K562 (cell line): ENCODE measurements at regions not wholly inside any gene's neighbourhood (a gene's known extent, or its start where the extent isn't known, plus 50 kb on each side); places are given as distances from the start of the nearest gene placed in this dataset.

Source experiments
- CEBPB ChIP-seq: fragments of 450-650 bp; IDR thresholded peaks from 2 replicates; pipeline ENCODE4 v1.6.1; 2016; ENCODE audit warnings: missing genetic modification characterization, missing compliant biosample characterization
- FOXA1 ChIP-seq: fragments of 450-650 bp; IDR thresholded peaks from 2 replicates; pipeline ENCODE4 v1.6.1; 2016; ENCODE audit warnings: mild to moderate bottlenecking, borderline replicate concordance
- LEF1 ChIP-seq: fragments of 450-650 bp; IDR thresholded peaks from 2 replicates; pipeline ENCODE4 v1.6.1; 2016; ENCODE audit warnings: mild to moderate bottlenecking
- NONO ChIP-seq, 2 experiments: fragments of 200-400 bp in 1 of 2; fragments of 450-650 bp in 1 of 2; formaldehyde crosslinking in 1 of 2; IDR thresholded peaks; 2 replicates each; pipeline ENCODE4 v1.6.1; 2017; ENCODE audit warnings: low read depth in 2 of 2, mild to moderate bottlenecking in 2 of 2, moderate library complexity in 2 of 2, low read length in 1 of 2
- PHF8 ChIP-seq: fragments of 200-600 bp; sonication (generic); IDR thresholded peaks from 2 replicates; pipeline ENCODE4 v1.6.1; 2012; ENCODE audit warnings: mixed run types, mild to moderate bottlenecking, inconsistent platforms, low read length, moderate library complexity, borderline replicate concordance
- RB1 ChIP-seq: fragments of 450-650 bp; IDR thresholded peaks from 2 replicates; pipeline ENCODE4 v1.6.1; 2017; ENCODE audit warnings: low read depth, mild to moderate bottlenecking
- SP1 ChIP-seq: sonication (generic); formaldehyde crosslinking; IDR thresholded peaks from 2 replicates; pipeline ENCODE4 v1.8.1; 2022; ENCODE audit warnings: mild to moderate bottlenecking, missing genetic modification reagents
- YY1 ChIP-seq, 3 experiments: IDR thresholded peaks; 2 replicates each; pipeline ENCODE4 v1.6.1; 2011; ENCODE audit warnings: low read length in 2 of 3, mild to moderate bottlenecking in 2 of 3, moderate library complexity in 2 of 3, borderline replicate concordance in 1 of 3, control low read depth in 1 of 3, low read depth in 1 of 3; ENCODE audit not compliant: insufficient read depth in 3 of 3, insufficient replicate concordance in 2 of 3, control insufficient read depth in 1 of 3, insufficient read length in 1 of 3; ENCODE audit errors: extremely low read depth in 1 of 3
- ZFP91 ChIP-seq: sonication (generic); formaldehyde crosslinking; IDR thresholded peaks from 2 replicates; pipeline ENCODE4 v1.8.0; 2022; ENCODE audit warnings: mild to moderate bottlenecking, missing genetic modification reagents

DNA sequence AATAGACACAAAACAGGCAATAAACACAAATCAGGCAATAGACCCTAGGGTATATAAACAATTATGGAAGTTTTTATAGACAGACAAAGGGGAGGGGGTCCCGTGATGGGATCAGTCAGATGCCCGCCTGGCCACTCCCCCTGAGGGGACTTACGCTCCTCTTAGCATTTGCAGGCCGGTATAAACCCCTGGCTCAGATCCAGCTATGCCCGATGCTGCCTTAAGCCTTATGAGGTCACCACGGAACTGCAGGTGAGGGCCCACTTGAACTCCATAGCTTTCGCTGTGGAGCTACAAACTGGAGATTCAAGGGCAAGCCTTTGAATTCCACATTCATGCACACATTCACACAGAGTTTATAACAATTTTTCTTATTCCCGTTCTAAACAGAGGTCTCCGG is 340.5 kb upstream of the USP9Y start:
- TF ChIP-seq FOXA1 (no peak), RB1 (no peak), PHF8 (no peak), ZFP91 (no peak), LEF1 (no peak), CEBPB (tag) (no peak), YY1 (IDR thresholded peaks at IDR 0.05; ENCODE audit: borderline replicate concordance in 1 of 3, control insufficient read depth in 1 of 3, extremely low read depth in 1 of 3, insufficient read depth in 3 of 3, insufficient read length in 1 of 3, insufficient replicate concordance in 2 of 3, low read depth in 1 of 3, low read length in 2 of 3) (no peak), SP1 (CRISPR knock-in tag) (no peak), NONO (IDR thresholded peaks at IDR 0.05; ENCODE audit: low read depth in 2 of 2, low read length in 1 of 2) (no peak)
